Esophagus muscularis mucosa (tissue), 4 donors: ENCODE measurements at regions not wholly inside any gene's neighbourhood (a gene's known extent, or its start where the extent isn't known, plus 50 kb on each side); places are given as distances from the start of the nearest gene placed in this dataset.

Experiments used
- CTCF ChIP-seq, 3 experiments: fragments of 200-600 bp in 2 of 3; fragments of 450-650 bp in 1 of 3; sonication (generic) in 2 of 3; IDR thresholded peaks; one replicate each; pipeline ENCODE4 v1.5.1; 2017 to 2019; ENCODE audit warnings: antibody characterized with exemption in 3 of 3, mild to moderate bottlenecking in 2 of 3, moderate library complexity in 1 of 3
- EP300 ChIP-seq: sonication (generic); formaldehyde crosslinking; IDR thresholded peaks from one replicate; pipeline ENCODE4 v1.6.1; 2017; ENCODE audit warnings: antibody characterized with exemption
- POLR2A ChIP-seq: fragments of 450-650 bp; IDR thresholded peaks from one replicate; pipeline ENCODE4 v1.6.1; 2017; ENCODE audit warnings: antibody characterized with exemption, moderate library complexity, mild to moderate bottlenecking, low read depth
- POLR2AphosphoS5 ChIP-seq, 2 donors: sonication (generic); formaldehyde crosslinking; IDR thresholded peaks; one replicate each; pipeline ENCODE4 v1.6.1; 2017; ENCODE audit warnings: antibody characterized with exemption in 2 of 2

- no peak for TF ChIP-seq EP300
- no peak for TF ChIP-seq CTCF (IDR thresholded peaks at IDR 0.05)
- TF ChIP-seq POLR2A, result no peak
- no peak for TF ChIP-seq POLR2AphosphoS5 (IDR thresholded peaks at IDR 0.05)
These were observed 265.4 kb upstream of the PRMT6 start for GRCh38 chr1:106791041-106791440.
